Middle frontal gyrus (tissue), 1 donor: ENCODE measurements at regions not wholly inside any gene's neighbourhood (a gene's known extent, or its start where the extent isn't known, plus 50 kb on each side); places are given as distances from the start of the nearest gene placed in this dataset.
"Not testable (repeated sequence)": the region's sequence is repeated elsewhere in the genome, so short reads cannot be mapped to it uniquely, and the experiment has no call there.

Experiments used
- DNase-seq: peaks from one replicate; pipeline ENCODE4 v3.0.0-alpha.2; 2015; ENCODE audit warnings: low spot score; ENCODE audit errors: extremely low spot score

- DNase-seq = no peak
Observed at GRCh38 chr7:65509368-65510186, 135.9 kb downstream of the ZNF92 start.

GRCh38 chr7:65510187-65510538, 136.5 kb downstream of the ZNF92 start:
- DNase-seq = not testable (repeated sequence)

DNA sequence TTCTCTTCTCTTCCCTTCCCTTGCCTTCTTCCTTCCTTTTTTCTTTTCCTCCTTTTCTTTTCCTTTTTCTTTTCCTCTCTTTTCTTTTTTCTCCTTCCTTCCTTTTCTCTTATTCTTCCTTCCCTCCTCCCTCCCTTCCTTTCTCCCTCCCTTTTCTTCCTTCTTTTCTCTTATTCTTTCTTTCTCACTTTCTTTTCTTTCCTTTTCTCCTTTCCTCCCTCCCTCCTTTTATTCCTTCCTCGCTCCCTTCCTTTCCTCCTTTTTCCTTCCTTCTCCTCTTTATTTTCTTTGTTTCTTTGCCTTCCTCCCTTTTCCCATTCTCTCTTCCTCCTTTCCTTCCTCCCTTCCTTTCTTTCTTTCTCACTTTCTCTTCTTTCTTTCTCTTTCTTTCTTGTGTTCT, 146.1 kb downstream of the ZNF92 start:
- not testable (repeated sequence) for DNase-seq

GRCh38 chr7:65545465-65546161, 172.0 kb downstream of the ZNF92 start:
- DNase-seq = not testable (repeated sequence)

DNA sequence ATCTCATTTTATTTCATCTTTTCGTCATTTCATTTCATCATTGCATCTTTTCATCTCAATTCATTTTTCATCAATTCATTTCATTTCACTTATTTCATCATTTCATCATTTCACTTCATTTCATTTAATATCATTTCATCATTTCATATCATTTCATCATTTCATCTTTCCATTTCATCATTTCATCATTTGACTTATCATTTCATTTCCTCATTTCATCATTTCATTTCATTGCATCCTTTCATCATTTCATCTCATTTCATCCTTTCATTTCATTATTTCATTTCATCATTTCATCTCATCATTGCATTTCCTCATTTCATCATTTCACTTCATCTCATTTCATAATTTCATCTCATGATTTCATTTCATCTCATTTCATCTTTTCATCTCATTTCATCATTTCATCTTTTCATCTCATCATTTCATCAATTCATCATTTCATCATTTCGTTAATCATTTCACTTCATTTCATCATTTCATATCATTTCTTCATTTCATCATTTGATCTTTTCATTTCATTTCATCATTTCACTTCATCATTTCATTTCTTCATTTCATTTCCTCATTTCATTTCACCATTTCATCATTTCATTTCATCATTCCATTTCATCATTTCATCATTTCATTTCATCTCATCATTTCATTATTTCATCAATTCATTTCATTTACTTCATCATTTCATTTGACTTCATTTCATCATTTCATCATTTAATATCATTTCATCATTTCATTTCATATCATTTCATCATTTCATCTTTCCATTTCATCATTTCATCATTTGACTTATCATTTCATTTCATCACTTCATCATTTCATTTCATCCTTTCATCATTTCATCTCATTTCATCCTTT, 176.2 kb downstream of the ZNF92 start:
- DNase-seq = not testable (repeated sequence)

DNA sequence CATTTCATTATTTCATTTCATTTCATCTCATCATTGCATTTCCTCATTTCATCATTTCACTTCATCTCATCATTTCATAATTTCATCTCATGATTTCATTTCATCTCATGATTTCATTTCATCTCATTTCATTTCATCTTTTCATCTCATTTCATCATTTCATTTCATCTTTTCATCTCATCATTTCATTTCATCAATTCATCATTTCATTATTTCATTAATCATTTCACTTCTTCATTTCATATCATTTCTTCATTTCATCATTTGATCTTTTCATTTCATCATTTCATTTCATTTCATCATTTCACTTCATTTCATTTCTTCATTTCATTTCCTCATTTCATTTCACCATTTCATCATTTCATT, 176.8 kb downstream of the ZNF92 start:
- not testable (repeated sequence) for DNase-seq

- not testable (repeated sequence) for DNase-seq
Observed at GRCh38 chr7:65551042-65551441, 177.4 kb downstream of the ZNF92 start.

DNA sequence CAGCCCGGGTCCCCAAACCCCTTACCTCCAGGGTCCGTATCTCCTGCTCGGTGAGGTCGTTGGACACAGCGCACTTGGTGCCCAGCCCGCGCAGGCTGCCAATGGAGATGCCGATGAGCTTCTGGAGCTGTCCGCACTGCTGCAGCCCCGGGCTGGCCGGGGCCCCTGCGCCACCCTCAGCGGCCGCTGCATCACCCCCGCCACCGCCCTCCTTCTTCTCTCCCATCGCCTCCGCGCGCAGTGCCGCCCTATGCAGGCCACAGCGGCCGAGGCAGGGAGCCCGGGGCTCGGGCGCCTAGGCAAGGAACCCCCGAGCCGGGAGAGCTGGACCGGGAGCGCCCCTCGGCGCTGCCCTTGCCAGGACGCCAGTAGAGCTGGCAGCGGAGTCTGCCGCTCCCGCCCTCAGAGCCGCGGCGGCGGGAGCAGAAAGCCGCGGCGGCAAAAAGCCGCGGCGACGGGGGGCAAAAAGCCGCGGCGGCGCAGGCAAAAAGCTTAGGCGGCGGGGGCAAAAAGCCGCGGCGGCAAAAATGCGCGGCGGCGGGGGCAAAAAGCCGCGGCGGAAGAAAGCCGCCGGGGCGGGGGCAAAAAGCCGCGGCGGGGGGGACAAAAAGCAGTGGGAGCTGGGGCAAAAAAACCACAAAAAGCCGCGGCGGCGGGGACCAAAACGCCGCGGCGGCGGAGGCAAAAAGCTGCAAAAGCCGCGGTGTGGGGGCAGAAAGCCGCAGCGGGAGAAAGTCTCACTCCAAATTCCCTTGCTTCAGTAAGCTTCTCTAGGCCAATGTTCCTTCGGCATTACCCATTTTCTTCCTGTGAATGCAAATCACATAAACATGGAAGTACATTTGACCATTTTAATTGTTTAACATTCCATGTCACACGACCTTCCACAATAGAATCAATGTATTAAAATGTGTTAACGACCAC, 181.2 kb downstream of the ZNF92 start:
- DNase-seq = not testable (repeated sequence)

- DNase-seq = not testable (repeated sequence)
Observed at GRCh38 chr7:65558584-65558983, 184.9 kb downstream of the ZNF92 start.

DNA sequence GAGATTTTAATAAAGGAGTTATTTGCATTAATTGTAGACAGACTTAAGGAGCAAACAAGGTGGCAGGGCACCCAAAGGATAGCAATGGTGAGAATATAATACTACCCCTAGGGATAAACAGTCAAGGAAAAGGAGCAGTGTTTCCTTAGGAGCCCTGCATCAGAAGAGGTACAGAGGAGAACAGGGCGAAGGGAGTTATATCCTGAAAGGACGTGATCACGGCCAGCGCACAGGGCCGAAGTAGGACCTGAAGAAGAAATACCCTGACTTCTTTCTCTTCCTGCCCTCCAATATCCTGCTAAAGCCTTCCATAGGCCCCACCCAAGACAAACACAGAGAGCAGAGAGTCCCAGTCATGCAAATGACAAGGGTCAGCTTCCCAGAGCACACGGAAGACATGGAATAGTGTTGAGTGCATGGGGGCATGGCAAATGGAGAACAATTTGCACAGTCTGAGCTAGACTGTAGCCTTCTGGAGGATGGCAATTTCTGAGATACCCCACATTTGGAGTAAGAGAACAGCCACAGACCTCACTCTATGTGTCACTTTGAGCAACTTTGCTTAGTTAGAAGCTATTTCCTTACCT, 188.2 kb downstream of the ZNF92 start:
- DNase-seq = not testable (repeated sequence)

- DNase-seq = not testable (repeated sequence)
Observed at GRCh38 chr7:65562522-65562921, 188.9 kb downstream of the ZNF92 start.

GRCh38 chr7:65563333-65563732, 189.7 kb downstream of the ZNF92 start:
- DNase-seq = not testable (repeated sequence)

DNA sequence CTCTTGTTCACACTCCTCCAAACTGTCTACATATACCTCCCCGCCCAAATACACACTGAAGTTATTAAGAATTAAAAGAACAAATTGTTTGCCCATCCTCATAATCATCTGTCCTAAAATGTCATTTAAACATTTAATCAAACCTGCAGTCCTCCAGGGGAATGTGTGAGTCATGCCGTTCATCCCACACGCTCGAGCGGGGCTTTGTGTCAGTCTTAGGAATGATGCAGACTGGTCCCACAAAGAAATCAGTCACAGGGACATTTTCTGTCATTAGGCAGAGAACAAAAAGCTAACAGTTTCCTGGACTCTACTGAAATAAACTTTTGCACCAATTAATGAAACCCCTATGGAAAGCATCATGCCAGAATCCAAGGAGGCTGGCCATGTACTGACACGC, 194.6 kb downstream of the ZNF92 start:
- DNase-seq = not testable (repeated sequence)

DNA sequence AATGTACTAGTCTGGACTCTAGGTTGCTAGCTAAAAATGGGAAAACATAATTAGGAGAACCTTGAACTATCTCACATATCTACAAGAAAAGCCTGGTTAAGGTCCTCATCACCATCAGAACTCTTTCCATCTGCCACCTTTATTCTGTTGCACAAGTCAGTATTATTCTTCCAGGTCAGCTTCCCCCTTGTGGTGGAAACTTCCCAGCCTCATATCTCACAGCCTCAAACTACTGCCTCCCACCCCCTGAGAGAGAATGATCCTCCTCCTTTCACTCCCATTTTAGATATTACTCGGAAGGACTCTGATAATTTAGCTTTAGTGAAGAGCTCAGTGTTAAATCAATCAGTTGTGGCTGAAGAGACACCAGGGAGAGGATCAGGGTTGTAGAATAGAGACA, 197.3 kb downstream of the ZNF92 start:
- not testable (repeated sequence) for DNase-seq

- DNase-seq = not testable (repeated sequence)
Observed at GRCh38 chr7:65572581-65572980, 198.9 kb downstream of the ZNF92 start.

- DNase-seq = not testable (repeated sequence)
Observed at GRCh38 chr7:65576370-65576769, 202.7 kb downstream of the ZNF92 start.

- DNase-seq = not testable (repeated sequence)
Observed at GRCh38 chr7:65582518-65583119, 209.0 kb downstream of the ZNF92 start.

- DNase-seq = not testable (repeated sequence)
Observed at GRCh38 chr7:65602495-65602894, 228.8 kb downstream of the ZNF92 start.

- no peak for DNase-seq
Observed at GRCh38 chr7:65609131-65609530, 235.5 kb downstream of the ZNF92 start.
